Caco-2 (cell line): ENCODE measurements at regions not wholly inside any gene's neighbourhood (a gene's known extent, or its start where the extent isn't known, plus 50 kb on each side); places are given as distances from the start of the nearest gene placed in this dataset.

Experiments
- BruUV-seq: library from RNA; stranded (reverse); fragments of 400-500 nt; replicated peaks from 2 replicates; lab custom pipeline; 2021; lab: Mats Ljungman, UMichigan
- CTCF ChIA-PET: fragments of 300-600 bp; sonication (Branson Sonifier 250); formaldehyde crosslinking; loops from one replicate; lab custom pipeline; 2022; ENCODE audit warnings: antibody characterized with exemption; lab: Charles Lee
- POLR2A ChIA-PET: fragments of 300-600 bp; sonication (Branson Sonifier 250); formaldehyde crosslinking; loops from one replicate; lab custom pipeline; 2022; ENCODE audit warnings: antibody characterized with exemption; lab: Charles Lee
- DNase-seq, 2 experiments: peaks; one replicate each; pipeline versions ENCODE4 v3.0.0 to v3.0.0-alpha.2; 2020 to 2022
- H3K27me3 ChIP-seq: replicated peaks from 2 replicates; pipeline ENCODE4 v1.6.0; 2011; ENCODE audit warnings: low read length; ENCODE audit not compliant: control insufficient read depth, insufficient read depth
- H3K36me3 ChIP-seq: 2 replicates; pipeline ENCODE4 v1.5.1; 2011; ENCODE audit warnings: low read length; ENCODE audit not compliant: control insufficient read depth, insufficient read depth
- H3K4me1 ChIP-seq: fragments of 250-450 bp; sonication (Bioruptor Pico); 2 replicates; pipeline ENCODE4 v1.5.1; 2020; ENCODE audit warnings: mild to moderate bottlenecking
- H3K4me3 ChIP-seq: 2 replicates; pipeline ENCODE4 v1.5.1; 2011; ENCODE audit warnings: low read depth, mild to moderate bottlenecking, control low read depth, low read length
- H3K9me3 ChIP-seq: fragments of 250-450 bp; sonication (Bioruptor Pico); 2 replicates; pipeline ENCODE4 v1.5.1; 2020; ENCODE audit warnings: mild to moderate bottlenecking, moderate library complexity
- H3K27ac Mint-ChIP-seq: one replicate; pipeline ENCODE4 v1.8.0; 2022; ENCODE audit warnings: mixed read lengths; ENCODE audit not compliant: unreplicated experiment
- H3K27me3 Mint-ChIP-seq: one replicate; pipeline ENCODE4 v1.8.0; 2022; ENCODE audit warnings: mixed read lengths; ENCODE audit not compliant: insufficient read depth, unreplicated experiment
- H3K36me3 Mint-ChIP-seq: one replicate; pipeline ENCODE4 v1.8.0; 2022; ENCODE audit warnings: mild to moderate bottlenecking, mixed read lengths; ENCODE audit not compliant: insufficient read depth, unreplicated experiment
- H3K4me1 Mint-ChIP-seq: one replicate; pipeline ENCODE4 v1.8.0; 2022; ENCODE audit warnings: low read depth, mixed read lengths; ENCODE audit not compliant: unreplicated experiment
- H3K4me3 Mint-ChIP-seq: one replicate; pipeline ENCODE4 v1.8.0; 2022; ENCODE audit warnings: mild to moderate bottlenecking, moderate library complexity, mixed read lengths; ENCODE audit not compliant: unreplicated experiment
- H3K9me3 Mint-ChIP-seq: one replicate; pipeline ENCODE4 v1.8.0; 2022; ENCODE audit warnings: mixed read lengths; ENCODE audit not compliant: unreplicated experiment
- intact Hi-C: fragments of 100-400 bp; cut with micrococcal nuclease; formaldehyde crosslinking; loops from one replicate; pipeline ENCODE4 v1.10.0; 2022; ENCODE audit not compliant: unreplicated experiment
- TF ChIP-seq, protein P1 (sequence below), 2 experiments: fragments of 200-600 bp in 1 of 2; IDR thresholded peaks; 1 replicate in 1 of 2; 2 replicates in 1 of 2; pipeline versions ENCODE4 v1.5.1 to v1.8.0; 2011 to 2022; ENCODE audit warnings: antibody characterized with exemption in 1 of 2, control low read depth in 1 of 2, inconsistent platforms in 1 of 2, low read depth in 1 of 2, low read length in 1 of 2, mild to moderate bottlenecking in 1 of 2, moderate library complexity in 1 of 2; ENCODE audit not compliant: insufficient read depth in 1 of 2, severe bottlenecking in 1 of 2, unreplicated experiment in 1 of 2

DNA sequence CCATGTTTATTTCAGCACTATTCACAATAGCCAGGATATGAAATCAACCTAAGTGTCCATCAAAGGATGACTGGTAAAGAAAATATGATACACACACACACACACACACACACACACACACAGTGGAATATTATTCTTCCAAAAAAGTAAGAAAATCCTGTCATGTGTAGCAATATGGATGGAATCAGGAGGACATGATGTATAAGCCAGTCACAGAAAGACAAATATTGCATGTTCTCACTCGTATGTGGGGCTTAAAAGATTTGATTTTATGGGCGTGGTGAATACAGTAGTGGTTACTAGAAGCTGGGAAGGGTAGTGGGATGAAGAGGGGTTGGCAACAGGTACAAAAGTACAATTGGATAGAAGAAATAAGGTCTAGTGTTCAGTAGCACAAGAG lies 207.0 kb upstream of the PRDM1 start:
- CTCF ChIA-PET: no interaction called here
- POLR2A ChIA-PET: no interaction called here
- no peak overlapping the region for H3K27ac Mint-ChIP-seq
- no peak for DNase-seq
- Histone ChIP-seq H3K36me3 (no peaks in the 10 kb centered on the region; the same call in 1 of the 2 replicates), H3K9me3 (no peaks in the 10 kb centered on the region; the same call in 1 of the 2 replicates), H3K4me1 (no peaks in the 10 kb centered on the region), H3K4me3 (no peak overlapping the region), H3K27me3 (no peaks in the 10 kb centered on the region)
- no peak overlapping the region for H3K4me3 Mint-ChIP-seq
- no TSS peak for BruUV-seq
- TF ChIP-seq, protein P1, sequence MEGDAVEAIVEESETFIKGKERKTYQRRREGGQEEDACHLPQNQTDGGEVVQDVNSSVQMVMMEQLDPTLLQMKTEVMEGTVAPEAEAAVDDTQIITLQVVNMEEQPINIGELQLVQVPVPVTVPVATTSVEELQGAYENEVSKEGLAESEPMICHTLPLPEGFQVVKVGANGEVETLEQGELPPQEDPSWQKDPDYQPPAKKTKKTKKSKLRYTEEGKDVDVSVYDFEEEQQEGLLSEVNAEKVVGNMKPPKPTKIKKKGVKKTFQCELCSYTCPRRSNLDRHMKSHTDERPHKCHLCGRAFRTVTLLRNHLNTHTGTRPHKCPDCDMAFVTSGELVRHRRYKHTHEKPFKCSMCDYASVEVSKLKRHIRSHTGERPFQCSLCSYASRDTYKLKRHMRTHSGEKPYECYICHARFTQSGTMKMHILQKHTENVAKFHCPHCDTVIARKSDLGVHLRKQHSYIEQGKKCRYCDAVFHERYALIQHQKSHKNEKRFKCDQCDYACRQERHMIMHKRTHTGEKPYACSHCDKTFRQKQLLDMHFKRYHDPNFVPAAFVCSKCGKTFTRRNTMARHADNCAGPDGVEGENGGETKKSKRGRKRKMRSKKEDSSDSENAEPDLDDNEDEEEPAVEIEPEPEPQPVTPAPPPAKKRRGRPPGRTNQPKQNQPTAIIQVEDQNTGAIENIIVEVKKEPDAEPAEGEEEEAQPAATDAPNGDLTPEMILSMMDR (IDR thresholded peaks at IDR 0.05; ENCODE audit: insufficient read depth in 1 of 2, low read depth in 1 of 2, low read length in 1 of 2, severe bottlenecking in 1 of 2, unreplicated experiment in 1 of 2): no peak
- H3K36me3 Mint-ChIP-seq: no peaks in the 10 kb centered on the region
- no peaks in the 10 kb centered on the region for H3K27me3 Mint-ChIP-seq
- H3K4me1 Mint-ChIP-seq: no peaks in the 10 kb centered on the region
- intact Hi-C loops: no loop called here
- H3K9me3 Mint-ChIP-seq: peaks cover 14% of the 10 kb centered on the region

DNA sequence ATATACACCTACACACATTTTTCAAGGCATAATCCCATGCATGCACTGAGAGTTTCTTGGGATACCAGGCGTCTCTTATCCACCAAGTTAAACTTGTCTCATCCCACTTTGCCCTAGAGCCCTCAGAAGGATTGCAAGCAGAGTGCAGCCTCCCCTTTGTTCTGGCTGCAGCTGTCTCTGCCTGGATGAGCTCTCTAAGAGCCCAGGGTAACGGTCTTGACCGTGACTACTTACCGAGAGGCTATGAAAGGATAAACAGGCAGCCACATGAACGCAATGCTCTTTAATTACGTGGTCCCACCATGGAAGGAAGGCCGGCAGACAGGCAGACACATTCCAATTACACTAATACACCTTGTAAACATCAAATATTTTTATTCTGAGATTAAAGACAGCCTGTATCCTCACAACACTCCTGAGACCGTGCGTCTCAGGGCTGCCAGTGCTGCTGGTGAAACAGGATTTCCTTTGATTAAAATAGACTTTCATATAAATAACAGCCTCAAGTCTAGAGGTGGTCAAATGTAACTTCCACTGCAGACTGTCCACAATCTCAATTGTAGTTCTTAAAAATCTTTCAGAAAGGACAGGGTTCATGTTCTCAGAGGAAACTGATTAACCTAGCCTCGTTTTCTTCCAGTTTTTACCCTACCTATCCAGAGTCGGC lies 210.0 kb upstream of the PRDM1 start:
- H3K4me3 ChIP-seq: no peak overlapping the region
- intact Hi-C loops: loop anchor here (2.0 kb wide), 1 partner anchor 93 kb away; no protein-coding TSS in a partner anchor
- no peak overlapping the region for H3K27ac Mint-ChIP-seq
- POLR2A ChIA-PET: no interaction called here
- no peak overlapping the region for H3K4me3 Mint-ChIP-seq
- H3K9me3 Mint-ChIP-seq: peaks cover 16% of the 10 kb centered on the region
- peaks cover 30% of the 10 kb centered on the region for H3K4me1 ChIP-seq
- CTCF ChIA-PET: no interaction called here
- peaks cover 14% of the 10 kb centered on the region for H3K4me1 Mint-ChIP-seq
- no peaks in the 10 kb centered on the region for H3K27me3 Mint-ChIP-seq
- TF ChIP-seq, protein P1 (IDR thresholded peaks at IDR 0.05; ENCODE audit: insufficient read depth in 1 of 2, low read depth in 1 of 2, low read length in 1 of 2, severe bottlenecking in 1 of 2, unreplicated experiment in 1 of 2): no peak
- H3K27me3 ChIP-seq: no peaks in the 10 kb centered on the region
- no peaks in the 10 kb centered on the region; the same call in 1 of the 2 replicates for H3K9me3 ChIP-seq
- H3K36me3 ChIP-seq: no peaks in the 10 kb centered on the region
- no peaks in the 10 kb centered on the region for H3K36me3 Mint-ChIP-seq
- no TSS peak for BruUV-seq
- DNase-seq: no peak

DNA sequence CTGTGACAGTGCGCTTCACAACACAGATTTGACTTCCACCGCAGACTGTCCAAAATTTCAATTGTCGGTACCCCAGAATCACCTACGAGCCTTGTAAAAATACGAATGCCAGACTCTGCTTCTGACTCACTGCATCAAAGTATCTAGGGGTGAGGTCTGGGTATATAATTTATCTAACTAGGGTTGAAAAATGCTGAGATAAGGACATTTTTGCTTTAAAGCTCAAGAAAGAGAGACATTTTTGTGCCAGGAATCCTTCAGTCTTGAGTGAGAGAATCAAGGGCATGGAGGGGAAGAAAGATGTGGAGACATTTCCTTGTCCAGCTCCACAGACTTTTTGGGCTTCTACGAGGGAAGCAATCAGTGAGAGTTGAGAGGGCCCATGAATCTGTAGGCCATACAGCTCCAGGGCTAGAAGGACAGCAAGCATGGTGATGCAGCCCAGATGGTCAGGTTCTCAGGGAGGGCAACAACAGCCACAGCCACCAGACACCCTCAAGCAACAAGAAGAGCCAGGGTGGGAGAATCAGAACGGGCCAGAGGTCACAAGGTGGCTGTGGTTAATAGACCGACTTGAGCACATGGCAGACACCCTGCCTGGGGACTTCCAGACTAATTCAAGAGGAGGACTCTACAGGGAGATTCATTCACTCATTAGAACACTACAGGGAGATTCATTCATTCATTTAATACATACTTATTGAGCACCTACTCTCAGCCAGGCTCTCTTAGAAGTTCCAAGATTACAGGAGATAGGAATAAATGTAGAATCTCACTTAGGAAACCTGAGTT lies 211.1 kb upstream of the PRDM1 start:
- POLR2A ChIA-PET: no interaction called here
- TF ChIP-seq, protein P1 (IDR thresholded peaks at IDR 0.05; ENCODE audit: insufficient read depth in 1 of 2, low read depth in 1 of 2, low read length in 1 of 2, severe bottlenecking in 1 of 2, unreplicated experiment in 1 of 2): no peak
- intact Hi-C loops: loop anchor here (5.0 kb wide), 1 partner anchor 117 kb away; no protein-coding TSS in a partner anchor
- H3K4me3 Mint-ChIP-seq: no peak overlapping the region
- no peak for DNase-seq
- Histone ChIP-seq H3K4me3 (no peak overlapping the region), H3K36me3 (no peaks in the 10 kb centered on the region), H3K9me3 (no peaks in the 10 kb centered on the region; the same call in 1 of the 2 replicates), H3K27me3 (no peaks in the 10 kb centered on the region), H3K4me1 (peaks cover 33% of the 10 kb centered on the region)
- H3K27ac Mint-ChIP-seq: no peak overlapping the region
- no peaks in the 10 kb centered on the region for H3K27me3 Mint-ChIP-seq
- H3K4me1 Mint-ChIP-seq: peaks cover 20% of the 10 kb centered on the region
- no TSS peak for BruUV-seq
- H3K9me3 Mint-ChIP-seq: peaks cover 25% of the 10 kb centered on the region
- H3K36me3 Mint-ChIP-seq: no peaks in the 10 kb centered on the region
- CTCF ChIA-PET: no interaction called here
